ENCODE measurements at regions not wholly inside any gene's neighbourhood (a gene's known extent, or its start where the extent isn't known, plus 50 kb on each side); places are given as distances from the start of the nearest gene placed in this dataset.
"Not testable (repeated sequence)": the region's sequence is repeated elsewhere in the genome, so short reads cannot be mapped to it uniquely, and the experiment has no call there.

DNA sequence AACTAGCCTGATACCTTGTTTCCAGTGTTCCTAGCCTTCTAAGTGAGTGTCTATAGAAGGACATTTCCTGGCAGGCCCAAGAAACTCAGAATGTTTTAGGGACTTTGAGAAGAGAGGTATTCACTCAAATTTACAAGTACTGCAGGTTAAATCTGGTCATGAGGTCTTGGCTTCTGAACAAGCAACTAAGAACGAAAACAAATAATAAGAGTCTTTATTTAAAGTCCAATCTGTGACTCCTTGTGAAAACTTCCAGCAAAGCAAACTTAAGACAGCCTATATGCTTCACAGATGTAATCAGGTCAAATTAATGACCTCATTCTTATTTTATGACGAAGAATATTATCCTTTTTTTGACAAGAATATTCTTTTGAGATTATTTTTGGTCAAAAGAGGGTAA is 79.4 kb upstream of the PRSS16 start:
- no peaks in the 10 kb centered on the region for H3K36me3 ChIP-seq (ENCODE audit: control insufficient read depth in 2 of 2, extremely low read depth in 1 of 2, insufficient read depth in 2 of 2, low read length in 2 of 2)
- no peaks in the 10 kb centered on the region for H4K20me1 ChIP-seq (ENCODE audit: control insufficient read depth, extremely low read depth, insufficient read depth, low read length)
- H3K4me1 ChIP-seq (ENCODE audit: control insufficient read depth, extremely low read depth, insufficient read depth, low read length), result peaks cover 11% of the 10 kb centered on the region
- H3K4me2 ChIP-seq (ENCODE audit: control insufficient read depth, extremely low read depth, insufficient read depth, low read depth, low read length), result no peak overlapping the region
- H3K9ac ChIP-seq (ENCODE audit: control insufficient read depth, extremely low read depth, insufficient read depth, low read length), result no peak overlapping the region
- TF ChIP-seq, protein P1, sequence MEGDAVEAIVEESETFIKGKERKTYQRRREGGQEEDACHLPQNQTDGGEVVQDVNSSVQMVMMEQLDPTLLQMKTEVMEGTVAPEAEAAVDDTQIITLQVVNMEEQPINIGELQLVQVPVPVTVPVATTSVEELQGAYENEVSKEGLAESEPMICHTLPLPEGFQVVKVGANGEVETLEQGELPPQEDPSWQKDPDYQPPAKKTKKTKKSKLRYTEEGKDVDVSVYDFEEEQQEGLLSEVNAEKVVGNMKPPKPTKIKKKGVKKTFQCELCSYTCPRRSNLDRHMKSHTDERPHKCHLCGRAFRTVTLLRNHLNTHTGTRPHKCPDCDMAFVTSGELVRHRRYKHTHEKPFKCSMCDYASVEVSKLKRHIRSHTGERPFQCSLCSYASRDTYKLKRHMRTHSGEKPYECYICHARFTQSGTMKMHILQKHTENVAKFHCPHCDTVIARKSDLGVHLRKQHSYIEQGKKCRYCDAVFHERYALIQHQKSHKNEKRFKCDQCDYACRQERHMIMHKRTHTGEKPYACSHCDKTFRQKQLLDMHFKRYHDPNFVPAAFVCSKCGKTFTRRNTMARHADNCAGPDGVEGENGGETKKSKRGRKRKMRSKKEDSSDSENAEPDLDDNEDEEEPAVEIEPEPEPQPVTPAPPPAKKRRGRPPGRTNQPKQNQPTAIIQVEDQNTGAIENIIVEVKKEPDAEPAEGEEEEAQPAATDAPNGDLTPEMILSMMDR (optimal IDR thresholded peaks at IDR 0.05 in 1 of 3, IDR thresholded peaks at IDR 0.05 in 1 of 3, conservative IDR thresholded peaks at IDR 0.05 in 1 of 3; ENCODE audit: extremely low read depth in 1 of 3, insufficient read depth in 2 of 3, low read length in 3 of 3), result no peak
- no peak overlapping the region for H2AFZ ChIP-seq (ENCODE audit: control insufficient read depth, low read length)
- H3K27me3 ChIP-seq (ENCODE audit: control insufficient read depth, extremely low read depth, insufficient read depth, low read length), result no peaks in the 10 kb centered on the region
- no peak for FAIRE-seq
- H3K27ac ChIP-seq (ENCODE audit: control insufficient read depth, insufficient read depth, low read length), result no peak overlapping the region
- no peaks in the 10 kb centered on the region for H3K9me3 ChIP-seq (ENCODE audit: control insufficient read depth, low read depth, low read length)
- H3K4me3 ChIP-seq (ENCODE audit: control insufficient read depth in 2 of 3, extremely low read depth in 1 of 3, insufficient read depth in 2 of 3, low read depth in 1 of 3, low read length in 3 of 3), result no peak overlapping the region
- dilution Hi-C loops (cut with MboI; ENCODE audit: extremely low pct_ligation_motif_present, low sequenced_read_pairs), result no loop called here
- DNase-seq (ENCODE audit: low read depth, low spot score), result no peak
- H3K79me2 ChIP-seq (ENCODE audit: control insufficient read depth, insufficient read depth, low read length), result no peaks in the 10 kb centered on the region
- H3K9me1 ChIP-seq (ENCODE audit: control insufficient read depth, extremely low read depth, insufficient read depth, low read length), result no peaks in the 10 kb centered on the region

- Histone ChIP-seq H3K9ac (ENCODE audit: control insufficient read depth, extremely low read depth, insufficient read depth, low read length) (peak overlapping the region; percentile 22), H3K4me2 (ENCODE audit: control insufficient read depth, extremely low read depth, insufficient read depth, low read depth, low read length) (peak overlapping the region; percentile 68), H3K4me1 (ENCODE audit: control insufficient read depth, extremely low read depth, insufficient read depth, low read length) (peaks cover 11% of the 10 kb centered on the region), H3K27ac (ENCODE audit: control insufficient read depth, insufficient read depth, low read length) (peak overlapping the region; percentile 30), H2AFZ (ENCODE audit: control insufficient read depth, low read length) (peak overlapping the region; percentile 88), H4K20me1 (ENCODE audit: control insufficient read depth, extremely low read depth, insufficient read depth, low read length) (no peaks in the 10 kb centered on the region), H3K9me1 (ENCODE audit: control insufficient read depth, extremely low read depth, insufficient read depth, low read length) (no peaks in the 10 kb centered on the region), H3K36me3 (ENCODE audit: control insufficient read depth in 2 of 2, extremely low read depth in 1 of 2, insufficient read depth in 2 of 2, low read length in 2 of 2) (no peaks in the 10 kb centered on the region), H3K4me3 (ENCODE audit: control insufficient read depth in 2 of 3, extremely low read depth in 1 of 3, insufficient read depth in 2 of 3, low read depth in 1 of 3, low read length in 3 of 3) (peak overlapping the region in 1 of 3 experiments; percentile 45), H3K79me2 (ENCODE audit: control insufficient read depth, insufficient read depth, low read length) (no peaks in the 10 kb centered on the region), H3K27me3 (ENCODE audit: control insufficient read depth, extremely low read depth, insufficient read depth, low read length) (no peaks in the 10 kb centered on the region), H3K9me3 (ENCODE audit: control insufficient read depth, low read depth, low read length) (no peaks in the 10 kb centered on the region)
- dilution Hi-C loops (cut with MboI; ENCODE audit: extremely low pct_ligation_motif_present, low sequenced_read_pairs), result no loop called here
- DNase-seq (ENCODE audit: low read depth, low spot score) (no peak), FAIRE-seq (peak; percentile 87)
- TF ChIP-seq EZH2 (IDR thresholded peaks at IDR 0.05; ENCODE audit: low read length), result no peak
- TF ChIP-seq, protein P1 (optimal IDR thresholded peaks at IDR 0.05 in 1 of 3, IDR thresholded peaks at IDR 0.05 in 1 of 3, conservative IDR thresholded peaks at IDR 0.05 in 1 of 3; ENCODE audit: extremely low read depth in 1 of 3, insufficient read depth in 2 of 3, low read length in 3 of 3), result no peak
These were observed 78.7 kb upstream of the PRSS16 start for GRCh38 chr6:27168586-27169443.

DNA sequence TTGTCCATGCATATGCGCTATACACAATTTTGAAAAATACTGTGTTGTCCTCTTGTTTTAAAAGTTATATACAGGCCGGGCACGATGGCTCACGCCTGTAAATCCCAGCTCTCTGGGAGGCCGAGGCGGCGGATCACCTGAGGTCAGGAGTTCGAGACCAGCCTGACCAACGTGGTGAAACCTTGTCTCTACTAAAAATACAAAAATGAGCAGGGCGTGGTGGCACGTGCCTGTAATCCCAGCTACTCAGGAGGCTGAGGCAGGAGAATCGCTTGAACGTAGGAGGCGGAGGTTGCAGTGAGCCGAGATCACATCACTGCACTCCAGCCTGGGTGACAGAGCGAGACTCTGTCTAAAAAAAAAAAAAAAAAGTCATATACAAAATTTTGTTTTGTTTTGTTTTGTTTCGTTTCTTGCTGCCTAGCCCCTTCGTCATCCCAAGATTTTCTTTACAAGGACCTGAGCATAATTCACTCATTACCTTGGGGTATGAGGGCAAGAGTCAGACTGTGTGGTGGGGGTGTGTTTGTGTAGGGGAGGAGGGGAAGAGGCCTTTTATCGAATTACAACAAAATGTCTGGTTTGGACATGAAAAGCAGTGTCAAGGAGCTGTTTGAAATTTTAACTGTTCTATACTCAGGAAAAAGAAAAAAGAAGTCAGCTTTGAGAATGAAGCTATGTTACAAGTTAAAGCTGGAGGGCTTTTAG is 74.8 kb upstream of the PRSS16 start:
- H4K20me1 ChIP-seq (ENCODE audit: control insufficient read depth, extremely low read depth, insufficient read depth, low read length); H3K9ac ChIP-seq (ENCODE audit: control insufficient read depth, extremely low read depth, insufficient read depth, low read length); H3K4me2 ChIP-seq (ENCODE audit: control insufficient read depth, extremely low read depth, insufficient read depth, low read depth, low read length); H3K9me1 ChIP-seq (ENCODE audit: control insufficient read depth, extremely low read depth, insufficient read depth, low read length); H3K4me3 ChIP-seq (ENCODE audit: control insufficient read depth in 2 of 3, extremely low read depth in 1 of 3, insufficient read depth in 2 of 3, low read depth in 1 of 3, low read length in 3 of 3); dilution Hi-C loops (cut with MboI; ENCODE audit: extremely low pct_ligation_motif_present, low sequenced_read_pairs); DNase-seq (ENCODE audit: low read depth, low spot score); H3K36me3 ChIP-seq (ENCODE audit: control insufficient read depth in 2 of 2, extremely low read depth in 1 of 2, insufficient read depth in 2 of 2, low read length in 2 of 2); H3K9me3 ChIP-seq (ENCODE audit: control insufficient read depth, low read depth, low read length); H3K27me3 ChIP-seq (ENCODE audit: control insufficient read depth, extremely low read depth, insufficient read depth, low read length); H2AFZ ChIP-seq (ENCODE audit: control insufficient read depth, low read length); H3K27ac ChIP-seq (ENCODE audit: control insufficient read depth, insufficient read depth, low read length); FAIRE-seq; H3K79me2 ChIP-seq (ENCODE audit: control insufficient read depth, insufficient read depth, low read length): not testable (repeated sequence)
- H3K4me1 ChIP-seq (ENCODE audit: control insufficient read depth, extremely low read depth, insufficient read depth, low read length), result peaks cover 11% of the 10 kb centered on the region
